SIG-M5 treated with dmso at 0.1 percent for 504 hours (cell line): ENCODE measurements at regions not wholly inside any gene's neighbourhood (a gene's known extent, or its start where the extent isn't known, plus 50 kb on each side); places are given as distances from the start of the nearest gene placed in this dataset.
"Not testable (repeated sequence)": the region's sequence is repeated elsewhere in the genome, so short reads cannot be mapped to it uniquely, and the experiment has no call there.

ENCODE experiments used
- DNase-seq: peaks from one replicate; lab custom pipeline; 2025; ENCODE audit not compliant: unreplicated experiment; lab: John Stamatoyannopoulos, UW

DNA sequence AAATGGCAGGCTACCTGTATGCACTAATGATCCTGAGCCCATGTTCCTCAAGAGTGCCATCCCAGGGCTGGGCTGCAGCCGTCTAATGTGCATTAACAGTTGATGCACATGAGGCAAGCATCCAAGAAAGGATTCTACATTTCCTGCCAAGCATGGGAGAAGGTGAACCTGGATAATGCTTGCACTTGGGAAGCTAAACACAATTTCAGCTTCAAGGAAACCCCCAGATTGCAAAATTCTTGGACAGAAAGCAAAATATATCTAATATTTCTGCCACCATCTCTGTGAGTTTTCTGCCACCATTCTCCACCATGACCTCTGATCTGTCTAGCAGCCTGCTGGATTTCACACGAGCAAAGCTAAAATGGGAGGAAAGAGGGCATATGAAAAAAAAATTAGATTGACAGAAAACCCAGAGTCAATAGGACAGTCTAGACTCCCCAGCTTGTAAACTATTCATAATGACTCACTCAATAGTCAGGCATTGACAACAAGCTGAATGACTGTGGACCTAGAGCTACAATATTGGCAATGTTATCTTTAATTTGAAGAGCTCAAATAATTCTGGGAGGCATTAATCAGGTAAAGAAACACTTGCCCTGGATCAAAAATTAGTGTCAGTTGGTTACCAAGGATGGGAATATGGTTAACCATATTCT, 91.9 kb upstream of the BCL2L14 start:
- no peak for DNase-seq

DNA sequence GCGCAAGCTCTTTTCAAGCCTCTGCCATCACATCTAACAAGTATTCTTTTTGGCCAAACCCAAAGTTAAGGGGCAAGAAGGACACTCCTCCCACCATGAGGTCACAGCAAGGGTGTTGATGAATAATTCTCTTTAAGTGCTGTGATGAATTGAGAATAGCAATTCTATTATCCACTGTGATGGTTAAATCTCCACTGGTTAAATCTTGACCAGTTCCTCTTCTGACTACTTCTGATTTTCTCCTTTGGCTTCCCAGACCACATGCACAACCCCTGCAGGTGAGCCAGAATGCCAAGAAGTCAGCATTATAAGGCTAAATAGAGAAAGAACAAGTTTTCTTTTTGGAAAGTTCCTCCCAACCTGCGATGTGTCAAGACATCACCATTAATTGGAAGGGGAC, 90.6 kb upstream of the BCL2L14 start:
- DNase-seq: no peak

GRCh38 chr12:11981121-11981733, 89.5 kb upstream of the BCL2L14 start:
- no peak for DNase-seq

DNA sequence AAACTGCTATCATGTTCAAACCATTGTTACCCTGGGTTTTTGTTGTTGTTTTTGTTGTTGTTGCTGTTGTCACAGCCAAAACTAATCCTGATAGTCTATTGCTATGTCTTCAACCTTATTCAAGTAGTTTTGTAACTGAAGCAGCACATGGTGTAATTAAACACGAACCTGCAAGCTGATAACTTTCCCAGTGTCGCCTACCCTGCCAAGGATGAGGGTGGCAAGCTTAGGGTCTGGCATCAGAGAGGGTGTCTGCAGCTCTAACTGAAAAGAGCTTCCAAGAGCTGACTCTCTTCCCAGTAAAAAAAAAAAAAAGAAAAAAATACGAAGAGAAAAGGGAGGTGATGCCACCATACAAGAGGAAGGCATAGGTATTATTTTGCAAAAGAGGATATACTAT, 86.3 kb upstream of the BCL2L14 start:
- no peak for DNase-seq

DNA sequence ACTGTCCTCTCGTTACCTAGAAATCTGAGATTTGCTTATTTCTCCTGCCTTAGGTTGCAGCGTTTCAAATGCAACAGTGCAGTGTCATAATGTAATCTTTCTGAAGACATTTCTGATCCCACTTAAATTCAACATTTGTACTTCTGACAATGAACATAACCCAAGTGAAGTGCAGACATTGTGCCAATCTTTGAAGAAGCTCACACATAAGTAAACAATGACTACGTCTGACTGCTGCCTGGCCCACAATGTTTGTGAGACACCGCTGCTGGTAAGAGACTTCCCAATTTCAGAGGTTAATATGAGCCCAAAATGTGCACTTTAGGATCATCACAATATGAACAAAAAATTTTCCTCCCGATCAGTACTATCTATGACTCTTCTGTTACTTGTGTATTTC, 84.6 kb upstream of the BCL2L14 start:
- no peak for DNase-seq

GRCh38 chr12:11987901-11988300, 82.8 kb upstream of the BCL2L14 start:
- DNase-seq: no peak

GRCh38 chr12:11991604-11992003, 79.1 kb upstream of the BCL2L14 start:
- no peak for DNase-seq

- no peak for DNase-seq
Measured at GRCh38 chr12:11992515-11992914, 78.2 kb upstream of the BCL2L14 start.

- DNase-seq: not testable (repeated sequence)
Measured at GRCh38 chr12:11998307-11998943, 72.3 kb upstream of the BCL2L14 start.

DNA sequence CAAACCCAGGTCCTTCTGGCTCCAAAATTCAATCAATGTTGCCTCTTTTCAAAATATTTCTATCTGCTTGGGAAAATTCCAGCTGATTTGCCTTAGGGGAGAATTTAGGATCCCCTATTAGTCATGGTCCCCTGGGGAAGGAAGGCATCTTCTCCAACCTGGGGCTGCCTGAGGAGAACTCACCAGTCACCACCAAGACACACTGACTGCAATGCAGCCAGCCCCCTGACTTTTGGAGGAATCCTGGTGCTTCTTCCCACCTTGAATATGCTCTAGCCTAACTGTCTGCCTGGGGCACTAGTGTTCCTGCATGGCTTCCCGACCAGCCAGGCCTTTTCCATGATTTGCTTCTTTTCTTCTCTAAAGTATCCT, 71.8 kb upstream of the BCL2L14 start:
- no peak for DNase-seq

- no peak for DNase-seq
Measured at GRCh38 chr12:12003609-12004008, 67.1 kb upstream of the BCL2L14 start.

- DNase-seq: no peak
Measured at GRCh38 chr12:12004524-12004923, 66.2 kb upstream of the BCL2L14 start.

GRCh38 chr12:12007001-12007712, 63.6 kb upstream of the BCL2L14 start:
- DNase-seq: no peak

GRCh38 chr12:12007713-12008231, 63.0 kb upstream of the BCL2L14 start:
- no peak for DNase-seq

- peak; percentile 10 for DNase-seq
Measured at GRCh38 chr12:12008232-12008850, 62.4 kb upstream of the BCL2L14 start.

GRCh38 chr12:12008931-12009611, 61.7 kb upstream of the BCL2L14 start:
- DNase-seq: peak; percentile 92

- DNase-seq: not testable (repeated sequence)
Measured at GRCh38 chr12:12009749-12010276, 60.9 kb upstream of the BCL2L14 start.

- DNase-seq: peak; percentile 100
Measured at GRCh38 chr12:12010277-12011039, 60.3 kb upstream of the BCL2L14 start.

DNA sequence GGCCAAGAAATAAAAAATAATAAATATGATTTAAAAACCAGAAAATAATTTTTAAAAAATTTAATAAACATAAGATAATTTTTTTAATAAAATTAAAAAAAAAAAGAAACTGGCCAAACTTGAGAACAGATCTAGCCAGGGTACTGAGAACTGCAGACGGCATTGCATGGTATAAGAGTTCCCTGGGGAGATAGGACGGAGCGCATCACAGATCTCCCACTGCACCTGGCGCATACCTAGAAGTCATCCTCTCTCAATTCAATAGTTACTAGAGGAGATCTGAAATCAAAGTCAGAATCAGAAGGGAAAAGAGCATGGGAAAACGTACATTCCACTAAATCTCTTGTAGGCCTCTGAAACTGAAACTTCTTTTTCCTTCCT, 58.9 kb upstream of the BCL2L14 start:
- no peak for DNase-seq
